GM21619 (cell line): ENCODE measurements at regions not wholly inside any gene's neighbourhood (a gene's known extent, or its start where the extent isn't known, plus 50 kb on each side); places are given as distances from the start of the nearest gene placed in this dataset.
"Not testable (repeated sequence)": the region's sequence is repeated elsewhere in the genome, so short reads cannot be mapped to it uniquely, and the experiment has no call there.

Experiments
- ATAC-seq: cut with Tn5 transposase; IDR thresholded peaks from one replicate; pipeline ENCODE4 v1.9.1; 2021; ENCODE audit not compliant: unreplicated experiment

- no peak for ATAC-seq
Measured at GRCh38 chr20:7744411-7744810, 195.8 kb downstream of the HAO1 start.

GRCh38 chr20:7748624-7749023 is 191.6 kb downstream of the HAO1 start:
- ATAC-seq = no peak

- ATAC-seq = no peak
Measured at GRCh38 chr20:7754102-7754501, 186.2 kb downstream of the HAO1 start.

GRCh38 chr20:7758406-7758805 is 181.9 kb downstream of the HAO1 start:
- no peak for ATAC-seq

GRCh38 chr20:7760247-7761031 is 179.8 kb downstream of the HAO1 start:
- ATAC-seq = no peak

GRCh38 chr20:7765221-7765620 is 175.0 kb downstream of the HAO1 start:
- peak; percentile 95 for ATAC-seq

GRCh38 chr20:7770046-7770445 is 170.2 kb downstream of the HAO1 start:
- no peak for ATAC-seq

- ATAC-seq = peak; percentile 96
Measured at GRCh38 chr20:7770578-7770977, 169.7 kb downstream of the HAO1 start.

GRCh38 chr20:7772371-7772770 is 167.9 kb downstream of the HAO1 start:
- no peak for ATAC-seq

- ATAC-seq = no peak
Measured at GRCh38 chr20:7773511-7773910, 166.7 kb downstream of the HAO1 start.

GRCh38 chr20:7775072-7775471 is 165.2 kb downstream of the HAO1 start:
- no peak for ATAC-seq

GRCh38 chr20:7776148-7776547 is 164.1 kb downstream of the HAO1 start:
- ATAC-seq = no peak

- ATAC-seq = no peak
Measured at GRCh38 chr20:7790189-7790588, 150.1 kb downstream of the HAO1 start.

- ATAC-seq = no peak
Measured at GRCh38 chr20:7792150-7792869, 147.9 kb downstream of the HAO1 start.

- ATAC-seq = no peak
Measured at GRCh38 chr20:7798176-7798575, 142.1 kb downstream of the HAO1 start.

GRCh38 chr20:7799862-7800261 is 140.4 kb downstream of the HAO1 start:
- no peak for ATAC-seq

- ATAC-seq = not testable (repeated sequence)
Measured at GRCh38 chr20:7803411-7804151, 136.7 kb downstream of the HAO1 start.

GRCh38 chr20:7806831-7807230 is 133.4 kb downstream of the HAO1 start:
- no peak for ATAC-seq

GRCh38 chr20:7817286-7817685 is 123.0 kb downstream of the HAO1 start:
- ATAC-seq = no peak

GRCh38 chr20:7818477-7818876 is 121.8 kb downstream of the HAO1 start:
- no peak for ATAC-seq

GRCh38 chr20:7820897-7821296 is 119.4 kb downstream of the HAO1 start:
- no peak for ATAC-seq

GRCh38 chr20:7822772-7823171 is 117.5 kb downstream of the HAO1 start:
- no peak for ATAC-seq
